Subcutaneous abdominal adipose tissue (tissue), 5 donors: ENCODE measurements at regions not wholly inside any gene's neighbourhood (a gene's known extent, or its start where the extent isn't known, plus 50 kb on each side); places are given as distances from the start of the nearest gene placed in this dataset.

ENCODE experiments used
- H3K27ac ChIP-seq: one replicate; pipeline ENCODE4 v1.7.0; 2013; ENCODE audit warnings: low read depth, mild to moderate bottlenecking, inconsistent platforms, low read length, moderate library complexity
- H3K27me3 ChIP-seq, 5 donors: one replicate each; pipeline ENCODE4 v1.7.0; 2013; ENCODE audit warnings: low read length in 5 of 5, inconsistent platforms in 1 of 5; ENCODE audit not compliant: control insufficient read depth in 5 of 5, insufficient read depth in 4 of 5
- H3K36me3 ChIP-seq, 5 donors: one replicate each; pipeline ENCODE4 v1.7.0; 2013; ENCODE audit warnings: low read length in 5 of 5; ENCODE audit not compliant: control insufficient read depth in 5 of 5, insufficient read depth in 5 of 5
- H3K4me1 ChIP-seq, 5 donors: one replicate each; pipeline ENCODE4 v1.7.0; 2013; ENCODE audit warnings: low read length in 5 of 5, mild to moderate bottlenecking in 3 of 5, moderate library complexity in 1 of 5; ENCODE audit not compliant: control insufficient read depth in 5 of 5, insufficient read depth in 5 of 5
- H3K4me3 ChIP-seq, 5 donors: one replicate each; pipeline ENCODE4 v1.7.0; 2013; ENCODE audit warnings: low read length in 5 of 5, low read depth in 1 of 5
- H3K9ac ChIP-seq, 5 donors: one replicate each; pipeline ENCODE4 v1.7.0; 2013; ENCODE audit warnings: low read length in 5 of 5, mild to moderate bottlenecking in 4 of 5, moderate library complexity in 3 of 5
- H3K9me3 ChIP-seq, 5 donors: one replicate each; pipeline ENCODE4 v1.7.0; 2013; ENCODE audit warnings: low read length in 5 of 5; ENCODE audit not compliant: control insufficient read depth in 5 of 5
- donor health status: healthy.
- donor health status: healthy.
- donor health status: healthy.
- donor health status: healthy.
- donor health status: healthy.

DNA sequence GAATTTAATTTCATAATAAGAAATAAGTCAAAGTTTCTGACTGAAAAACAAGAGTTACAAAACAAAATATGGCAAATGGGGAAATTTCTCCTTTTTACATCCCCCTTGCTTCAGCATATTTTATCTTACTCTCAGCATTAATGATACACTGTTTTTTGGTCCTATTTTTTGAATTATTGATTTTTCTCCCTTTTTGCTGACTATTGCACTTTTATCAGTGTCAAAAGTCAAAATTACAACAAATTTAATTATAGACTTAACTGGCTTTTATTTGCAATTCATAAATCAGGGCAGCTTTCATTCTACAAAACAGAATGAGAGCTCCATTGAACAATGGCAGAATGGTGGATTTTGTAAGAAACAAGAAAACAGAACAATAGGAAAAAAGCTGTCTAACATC is 901.9 kb downstream of the FAT4 start:
- peaks cover 0 to 8% (median 0%) of the 10 kb centered on the region in 5 donors for H3K4me1 ChIP-seq
- no peak overlapping the region for H3K4me3 ChIP-seq

DNA sequence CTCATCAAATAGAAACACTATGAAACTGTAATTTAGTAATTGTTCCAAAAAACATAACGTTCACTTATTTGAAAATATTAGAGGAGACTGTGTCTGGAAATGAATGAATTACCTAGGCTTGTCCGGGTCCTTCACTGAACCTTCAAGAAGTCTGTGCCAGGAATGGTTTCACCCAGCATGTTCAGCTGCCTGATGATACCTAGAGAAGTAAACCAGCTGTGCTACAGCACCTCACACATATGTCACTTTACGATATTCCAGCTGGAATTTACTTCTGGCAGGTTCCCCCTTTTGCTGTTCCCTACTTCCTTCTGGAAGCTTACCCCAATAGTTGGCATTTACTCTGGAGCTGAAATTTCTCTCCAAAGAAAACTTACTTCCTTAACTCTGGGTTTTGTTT is 906.5 kb downstream of the FAT4 start:
- Histone ChIP-seq H3K9me3 (no peaks in the 10 kb centered on the region), H3K27ac (no peak overlapping the region), H3K36me3 (no peaks in the 10 kb centered on the region), H3K4me3 (no peak overlapping the region), H3K9ac (no peak overlapping the region), H3K4me1 (peaks cover 0 to 6% (median 0%) of the 10 kb centered on the region in 5 donors), H3K27me3 (no peaks in the 10 kb centered on the region)

More for the DNA sequence above, 901.9 kb downstream of the FAT4 start:
- Histone ChIP-seq H3K27me3 (no peaks in the 10 kb centered on the region), H3K36me3 (no peaks in the 10 kb centered on the region), H3K27ac (no peak overlapping the region), H3K9me3 (no peaks in the 10 kb centered on the region), H3K9ac (no peak overlapping the region)

DNA sequence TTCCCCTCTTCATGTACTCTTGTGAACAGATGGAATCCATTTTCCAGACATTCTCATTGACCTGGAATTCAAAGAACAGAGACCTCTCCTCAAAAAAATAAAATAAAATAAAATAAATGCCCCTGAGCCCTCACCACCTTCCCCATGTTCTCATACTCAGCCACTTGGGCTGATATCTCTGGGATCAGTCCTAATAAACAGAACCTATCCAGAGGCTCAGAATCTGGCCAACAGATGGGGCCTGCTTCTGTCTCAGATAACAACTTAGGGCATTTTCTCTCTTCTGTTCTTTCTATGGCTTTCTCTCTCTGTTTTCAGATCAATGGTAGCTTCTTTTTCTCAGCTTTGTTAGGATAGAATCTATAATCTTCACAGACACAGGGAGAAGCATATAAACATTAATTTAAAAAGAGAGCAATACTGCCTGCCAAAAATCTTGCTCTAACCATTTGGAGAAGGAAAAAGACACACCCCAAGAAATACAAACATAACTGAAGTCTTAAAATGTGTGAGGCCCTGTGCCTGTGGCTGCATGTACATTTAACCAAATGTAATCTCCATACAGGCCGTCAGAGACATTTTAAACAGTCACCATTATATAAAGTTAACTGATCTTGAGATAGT is 907.1 kb downstream of the FAT4 start:
- no peaks in the 10 kb centered on the region for H3K27me3 ChIP-seq
- H3K4me1 ChIP-seq = peaks cover 0 to under 1% (median 0%) of the 10 kb centered on the region in 5 donors
- H3K4me3 ChIP-seq = no peak overlapping the region
- no peaks in the 10 kb centered on the region for H3K36me3 ChIP-seq
- H3K9ac ChIP-seq = no peak overlapping the region
- H3K27ac ChIP-seq = no peak overlapping the region
- no peaks in the 10 kb centered on the region for H3K9me3 ChIP-seq

DNA sequence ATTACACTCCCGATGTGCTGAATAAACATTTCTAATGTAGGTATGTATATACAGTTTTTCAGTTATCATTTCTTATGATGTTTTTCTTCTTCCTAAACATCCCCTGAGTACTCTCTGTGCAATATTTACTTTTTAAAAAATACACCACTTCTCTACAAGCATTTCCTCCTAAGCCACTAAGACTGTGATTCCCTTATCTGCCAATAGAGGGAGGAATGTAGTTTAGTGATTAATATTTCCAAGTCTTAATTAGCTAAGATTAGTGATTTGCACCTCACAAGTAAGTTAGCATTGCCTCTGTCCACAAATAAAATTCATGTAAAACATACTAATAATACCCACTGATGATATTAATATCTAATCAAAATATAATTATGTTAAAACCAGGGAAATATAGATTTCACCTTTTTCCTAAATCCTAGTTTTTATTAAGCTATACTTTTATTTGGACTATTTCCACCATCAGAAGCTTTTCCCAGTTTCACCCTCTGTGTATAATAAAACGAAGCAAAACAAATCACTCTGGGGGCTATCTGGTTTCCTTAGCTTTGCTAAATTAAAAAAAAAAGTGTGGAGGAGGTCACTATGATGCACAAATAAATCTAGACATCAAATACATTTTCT is 909.1 kb downstream of the FAT4 start:
- no peaks in the 10 kb centered on the region for H3K36me3 ChIP-seq
- no peak overlapping the region for H3K4me3 ChIP-seq
- H3K9ac ChIP-seq = no peak overlapping the region
- H3K27ac ChIP-seq = no peak overlapping the region
- peaks cover 0 to 4% (median 0%) of the 10 kb centered on the region in 5 donors for H3K4me1 ChIP-seq
- H3K27me3 ChIP-seq = no peaks in the 10 kb centered on the region
- no peaks in the 10 kb centered on the region for H3K9me3 ChIP-seq

DNA sequence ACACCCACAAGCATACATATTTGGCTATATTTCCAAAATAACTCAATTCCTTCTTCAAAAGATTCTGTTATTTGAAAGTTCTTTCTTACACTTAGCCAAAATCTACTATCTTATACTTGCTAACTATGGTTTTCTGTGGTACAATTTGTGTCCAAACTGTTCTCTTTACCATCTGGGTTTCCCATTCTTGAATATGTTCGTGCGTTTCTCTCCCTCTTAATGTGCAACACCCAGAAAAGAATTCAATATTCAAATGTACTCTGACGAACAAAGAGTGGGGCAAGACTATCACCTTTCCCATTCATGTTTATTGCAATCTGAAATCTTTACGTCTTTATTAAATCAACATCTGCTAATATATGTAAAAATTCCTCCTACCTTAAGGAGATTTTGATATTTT is 912.7 kb downstream of the FAT4 start:
- Histone ChIP-seq H3K36me3 (no peaks in the 10 kb centered on the region), H3K4me1 (peaks cover 0 to 4% (median 0%) of the 10 kb centered on the region in 5 donors), H3K4me3 (no peak overlapping the region), H3K9me3 (no peaks in the 10 kb centered on the region), H3K27ac (no peak overlapping the region), H3K27me3 (no peaks in the 10 kb centered on the region), H3K9ac (no peak overlapping the region)

DNA sequence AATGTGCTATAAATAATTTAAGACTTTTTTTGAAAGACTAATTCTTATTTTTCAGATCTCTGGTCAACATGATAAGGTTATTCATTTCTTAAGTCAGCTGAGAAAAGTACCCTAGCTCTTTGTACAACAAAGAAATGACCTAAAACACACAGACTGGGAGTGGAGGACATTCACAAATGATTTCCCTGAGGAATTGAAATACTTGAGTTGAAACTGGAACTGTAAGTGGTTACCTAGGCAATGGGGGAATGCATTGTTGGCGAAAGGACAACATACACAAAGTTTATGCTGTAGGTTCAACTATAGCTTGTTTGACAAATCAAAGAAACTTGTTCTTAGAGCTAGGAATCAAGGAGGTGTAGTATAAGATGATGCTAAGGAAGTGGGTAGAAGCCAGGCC is 915.5 kb downstream of the FAT4 start:
- Histone ChIP-seq H3K9ac (no peak overlapping the region), H3K36me3 (no peaks in the 10 kb centered on the region), H3K27me3 (no peaks in the 10 kb centered on the region), H3K9me3 (peaks cover 0 to 11% (median 3%) of the 10 kb centered on the region in 5 donors), H3K27ac (no peak overlapping the region), H3K4me1 (peaks cover 0 to 4% (median 0%) of the 10 kb centered on the region in 5 donors), H3K4me3 (no peak overlapping the region)

DNA sequence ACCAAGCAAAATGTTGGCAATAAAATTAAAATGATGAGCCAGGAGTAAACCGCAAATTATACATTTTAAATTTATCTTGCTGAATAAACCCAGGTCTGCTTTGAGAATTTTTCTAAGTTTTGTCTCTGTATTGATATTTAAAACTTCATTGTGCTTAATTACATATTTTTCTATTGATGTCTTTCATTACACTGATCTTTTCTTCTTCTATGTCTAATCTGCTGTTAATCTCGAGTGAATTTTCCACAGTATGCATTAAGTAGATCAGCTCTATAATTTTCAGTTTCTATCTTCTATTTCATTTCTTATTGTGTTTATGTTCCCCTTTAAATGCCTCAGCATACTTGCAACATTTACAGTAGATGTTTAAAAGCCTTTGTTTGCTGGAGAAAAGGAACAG is 918.7 kb downstream of the FAT4 start:
- Histone ChIP-seq H3K4me3 (no peak overlapping the region), H3K27me3 (no peaks in the 10 kb centered on the region), H3K36me3 (no peaks in the 10 kb centered on the region), H3K9ac (no peak overlapping the region), H3K4me1 (no peaks in the 10 kb centered on the region), H3K27ac (no peak overlapping the region), H3K9me3 (peaks cover 0 to 11% (median 3%) of the 10 kb centered on the region in 5 donors)

DNA sequence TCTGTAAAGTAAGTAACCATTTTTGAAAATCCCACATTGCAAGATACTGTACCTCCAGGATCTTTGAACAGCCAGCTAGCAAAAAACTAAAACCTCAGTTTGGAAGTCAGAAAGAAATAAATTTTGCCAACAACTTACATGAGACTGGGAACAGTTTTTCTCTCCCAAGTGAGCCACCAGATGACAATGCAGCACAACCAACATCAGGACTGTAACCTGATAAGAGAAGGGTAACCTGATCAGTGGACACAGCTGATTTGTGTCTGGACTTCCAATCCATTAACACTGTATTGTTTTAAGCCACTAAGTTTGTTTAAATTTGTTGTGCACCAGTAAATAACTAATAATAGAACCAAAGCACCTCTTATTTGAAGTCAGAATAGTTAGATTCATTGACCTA is 923.3 kb downstream of the FAT4 start:
- peaks cover 0 to 6% (median 5%) of the 10 kb centered on the region in 5 donors for H3K4me1 ChIP-seq
- H3K27me3 ChIP-seq = no peaks in the 10 kb centered on the region
- peaks cover 0 to 11% (median 3%) of the 10 kb centered on the region in 5 donors for H3K9me3 ChIP-seq
- H3K27ac ChIP-seq = no peak overlapping the region
- H3K9ac ChIP-seq = no peak overlapping the region
- no peak overlapping the region for H3K4me3 ChIP-seq
- no peaks in the 10 kb centered on the region for H3K36me3 ChIP-seq

DNA sequence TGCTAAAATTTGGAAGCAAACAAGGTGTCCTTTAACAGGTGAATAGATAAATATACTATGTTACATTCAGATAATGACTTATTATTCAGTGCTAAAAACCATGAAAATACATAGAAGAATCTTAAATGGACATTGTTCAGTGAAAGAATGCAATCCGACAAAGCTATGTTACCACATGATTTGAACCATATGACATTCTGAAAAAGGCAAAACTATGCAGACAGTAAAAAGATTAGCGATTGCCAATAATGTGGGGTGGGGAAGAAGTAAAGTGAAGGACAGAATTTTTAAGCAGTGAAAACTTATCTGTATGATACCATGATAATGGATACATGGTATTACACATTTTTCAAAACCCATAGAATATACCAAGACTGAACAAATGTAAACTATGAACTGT is 926.9 kb downstream of the FAT4 start:
- Histone ChIP-seq H3K27ac (no peak overlapping the region), H3K4me3 (no peak overlapping the region), H3K4me1 (peaks cover 0 to 9% (median 6%) of the 10 kb centered on the region in 5 donors), H3K9me3 (no peaks in the 10 kb centered on the region), H3K27me3 (no peaks in the 10 kb centered on the region), H3K36me3 (no peaks in the 10 kb centered on the region), H3K9ac (no peak overlapping the region)

DNA sequence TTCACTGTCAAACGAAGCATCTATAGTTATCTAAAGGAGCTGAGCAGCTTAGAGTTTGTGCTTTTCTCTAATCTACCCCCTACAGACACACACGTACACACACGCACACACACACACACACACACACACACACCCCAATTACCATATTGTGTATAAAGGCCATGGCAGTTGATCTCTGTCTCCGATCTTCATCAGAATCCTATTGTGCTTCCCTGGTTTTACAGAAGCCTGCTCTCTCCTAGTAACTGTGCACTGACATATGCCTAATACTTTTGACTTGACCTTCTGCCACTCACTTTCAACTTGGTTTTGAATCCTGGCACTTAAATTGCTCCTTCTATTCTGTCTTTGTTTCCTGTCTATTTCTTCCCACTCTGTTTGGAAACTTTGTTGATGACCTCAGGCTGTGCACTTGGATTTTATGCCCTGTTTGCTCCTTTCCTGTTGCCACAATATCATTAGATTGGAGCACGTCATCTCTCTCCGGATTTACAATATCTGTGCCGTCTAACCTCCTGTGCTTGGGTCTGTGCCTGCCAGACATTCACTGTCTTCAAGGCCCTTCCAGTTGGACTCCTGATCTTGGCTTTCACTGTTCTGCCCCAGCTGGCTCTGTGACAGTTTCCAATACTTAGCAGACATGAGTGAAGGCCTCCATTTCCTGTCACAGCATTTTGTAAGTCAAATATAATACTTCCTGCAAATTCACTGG is 928.1 kb downstream of the FAT4 start:
- H3K27me3 ChIP-seq = no peaks in the 10 kb centered on the region
- H3K4me3 ChIP-seq = no peak overlapping the region
- peak overlapping the region in 1 of 5 donors; percentile 24 for H3K9ac ChIP-seq
- H3K36me3 ChIP-seq = no peaks in the 10 kb centered on the region
- no peak overlapping the region for H3K27ac ChIP-seq
- H3K4me1 ChIP-seq = peaks cover 0 to 9% (median 6%) of the 10 kb centered on the region in 5 donors
- H3K9me3 ChIP-seq = no peaks in the 10 kb centered on the region
